ENCODE measurements at regions not wholly inside any gene's neighbourhood (a gene's known extent, or its start where the extent isn't known, plus 50 kb on each side); places are given as distances from the start of the nearest gene placed in this dataset.

DNA sequence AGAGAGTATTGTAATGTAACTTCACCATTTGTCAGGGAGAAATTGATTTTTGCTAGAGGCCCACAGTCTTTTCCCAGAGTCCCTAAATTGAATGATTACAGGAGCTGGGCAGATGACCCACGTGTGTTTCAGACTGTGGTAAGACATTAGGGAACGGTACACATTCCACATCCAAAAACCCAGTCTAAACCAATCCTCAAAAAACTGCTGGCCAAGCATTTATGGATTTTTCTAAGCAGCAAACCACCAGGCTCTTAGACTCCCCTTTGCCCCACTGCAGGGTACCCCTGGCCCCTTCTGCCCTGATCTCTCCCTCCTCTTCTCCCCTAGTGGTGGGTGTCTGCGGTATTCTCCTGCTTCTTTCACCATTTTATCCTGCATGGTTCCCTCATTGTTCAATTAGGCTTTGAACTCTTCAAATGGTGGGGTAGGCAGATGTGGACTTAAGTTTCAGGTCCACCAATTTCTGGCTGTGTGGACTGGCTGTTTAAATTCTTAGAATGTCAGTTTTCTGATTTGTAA lies 135.5 kb upstream of the SORCS3 start:
- CTCF ChIA-PET = no interaction called here
- no peaks in the 10 kb centered on the region for H3K36me3 Mint-ChIP-seq (ENCODE audit: low read depth)
- no peak overlapping the region for H3K4me3 Mint-ChIP-seq
- no peaks in the 10 kb centered on the region for H3K4me1 Mint-ChIP-seq
- DNase-seq = no peak
- POLR2A ChIA-PET = no interaction called here
- H3K9me3 Mint-ChIP-seq = no peaks in the 10 kb centered on the region
- H3K27ac Mint-ChIP-seq = no peak overlapping the region
- peaks cover 16% of the 10 kb centered on the region for H3K27me3 Mint-ChIP-seq

- no peak overlapping the region for H3K27ac Mint-ChIP-seq
- DNase-seq = no peak
- no peaks in the 10 kb centered on the region for H3K9me3 Mint-ChIP-seq
- no peak overlapping the region for H3K4me3 Mint-ChIP-seq
- H3K36me3 Mint-ChIP-seq (ENCODE audit: low read depth) = no peaks in the 10 kb centered on the region
- POLR2A ChIA-PET = no interaction called here
- CTCF ChIA-PET = no interaction called here
- peaks cover 11% of the 10 kb centered on the region for H3K27me3 Mint-ChIP-seq
- no peaks in the 10 kb centered on the region for H3K4me1 Mint-ChIP-seq
Observed at GRCh38 chr10:104509981-104510380, 131.1 kb upstream of the SORCS3 start.

- POLR2A ChIA-PET = no interaction called here
- no peak for DNase-seq
- H3K4me1 Mint-ChIP-seq = no peaks in the 10 kb centered on the region
- no peak overlapping the region for H3K27ac Mint-ChIP-seq
- no peaks in the 10 kb centered on the region for H3K9me3 Mint-ChIP-seq
- no peak overlapping the region for H3K4me3 Mint-ChIP-seq
- H3K36me3 Mint-ChIP-seq (ENCODE audit: low read depth) = no peaks in the 10 kb centered on the region
- H3K27me3 Mint-ChIP-seq = peaks cover 11% of the 10 kb centered on the region
- CTCF ChIA-PET = no interaction called here
Observed at GRCh38 chr10:104510644-104511043, 130.4 kb upstream of the SORCS3 start.

GRCh38 chr10:104512800-104513199 lies 128.3 kb upstream of the SORCS3 start:
- DNase-seq = no peak
- peaks cover 6% of the 10 kb centered on the region for H3K27me3 Mint-ChIP-seq
- H3K4me1 Mint-ChIP-seq = no peaks in the 10 kb centered on the region
- no peaks in the 10 kb centered on the region for H3K9me3 Mint-ChIP-seq
- H3K4me3 Mint-ChIP-seq = no peak overlapping the region
- CTCF ChIA-PET = no interaction called here
- POLR2A ChIA-PET = no interaction called here
- no peak overlapping the region for H3K27ac Mint-ChIP-seq
- no peaks in the 10 kb centered on the region for H3K36me3 Mint-ChIP-seq (ENCODE audit: low read depth)

DNA sequence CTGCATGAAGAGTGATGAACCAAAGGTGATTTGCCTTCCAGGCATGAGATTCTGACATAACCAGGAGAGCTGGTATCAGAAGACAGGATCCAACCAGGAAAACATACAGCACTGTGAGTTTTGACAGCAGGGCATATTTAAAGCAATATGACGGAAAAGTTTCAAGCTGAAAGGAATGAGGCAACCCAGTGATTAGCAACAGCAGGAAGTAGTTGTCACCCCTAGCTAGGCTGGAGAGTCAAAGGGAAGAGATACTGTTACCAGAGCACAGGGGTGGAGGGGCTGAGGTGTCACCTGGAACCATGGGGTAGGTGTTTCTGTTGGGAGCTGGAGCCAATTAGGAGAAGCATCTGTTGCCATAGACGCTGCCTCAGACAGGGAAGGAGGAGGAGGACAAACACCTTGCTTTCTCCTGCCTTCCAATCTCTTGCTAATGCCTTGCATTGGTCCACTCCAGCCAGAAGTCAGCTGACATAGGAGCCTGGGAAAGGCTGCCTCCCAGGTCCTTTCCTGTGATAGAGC lies 125.4 kb upstream of the SORCS3 start:
- ChIA-PET POLR2A (no interaction called here), CTCF (no interaction called here)
- H3K4me3 Mint-ChIP-seq = no peak overlapping the region
- no peak overlapping the region for H3K27ac Mint-ChIP-seq
- no peaks in the 10 kb centered on the region for H3K4me1 Mint-ChIP-seq
- H3K9me3 Mint-ChIP-seq = no peaks in the 10 kb centered on the region
- H3K27me3 Mint-ChIP-seq = peaks cover 5% of the 10 kb centered on the region
- no peak for DNase-seq
- no peaks in the 10 kb centered on the region for H3K36me3 Mint-ChIP-seq (ENCODE audit: low read depth)

GRCh38 chr10:104516986-104517385 lies 124.1 kb upstream of the SORCS3 start:
- H3K27ac Mint-ChIP-seq = no peak overlapping the region
- POLR2A ChIA-PET = no interaction called here
- CTCF ChIA-PET = no interaction called here

DNA sequence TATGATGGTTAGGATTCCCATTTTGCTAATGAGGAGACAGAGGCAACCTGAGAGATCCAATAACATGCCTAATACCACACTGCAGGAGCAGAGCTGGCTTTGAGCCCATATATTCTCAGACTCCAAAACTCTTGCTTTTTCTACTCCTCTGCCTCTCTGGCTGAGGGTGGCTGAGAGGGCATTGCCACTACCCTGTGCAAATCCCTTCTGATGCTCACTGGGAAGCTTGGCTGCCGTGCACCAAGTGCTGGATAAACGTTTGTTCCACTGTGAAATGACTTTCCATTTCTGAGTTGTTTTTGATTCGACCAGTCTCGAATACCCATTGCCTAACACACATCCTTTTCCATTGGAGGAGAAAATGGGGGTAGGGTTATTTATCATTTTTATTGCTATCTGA lies 123.1 kb upstream of the SORCS3 start:
- ChIA-PET POLR2A (no interaction called here), CTCF (no interaction called here)
- H3K9me3 Mint-ChIP-seq = no peaks in the 10 kb centered on the region
- H3K4me1 Mint-ChIP-seq = no peaks in the 10 kb centered on the region
- DNase-seq = no peak
- H3K36me3 Mint-ChIP-seq (ENCODE audit: low read depth) = no peaks in the 10 kb centered on the region
- H3K27me3 Mint-ChIP-seq = peaks cover 4% of the 10 kb centered on the region
- H3K27ac Mint-ChIP-seq = no peak overlapping the region
- H3K4me3 Mint-ChIP-seq = no peak overlapping the region

More at GRCh38 chr10:104516986-104517385, 124.1 kb upstream of the SORCS3 start:
- H3K36me3 Mint-ChIP-seq (ENCODE audit: low read depth) = no peaks in the 10 kb centered on the region
- H3K27me3 Mint-ChIP-seq = peaks cover 5% of the 10 kb centered on the region
- DNase-seq = no peak
- H3K9me3 Mint-ChIP-seq = no peaks in the 10 kb centered on the region
- H3K4me3 Mint-ChIP-seq = no peak overlapping the region
- H3K4me1 Mint-ChIP-seq = no peaks in the 10 kb centered on the region

GRCh38 chr10:104518891-104519290 lies 122.2 kb upstream of the SORCS3 start:
- ChIA-PET POLR2A (no interaction called here), CTCF (no interaction called here)
- Mint-ChIP-seq H3K36me3 (ENCODE audit: low read depth) (no peaks in the 10 kb centered on the region), H3K27me3 (no peaks in the 10 kb centered on the region), H3K4me3 (no peak overlapping the region), H3K4me1 (no peaks in the 10 kb centered on the region), H3K27ac (no peak overlapping the region), H3K9me3 (no peaks in the 10 kb centered on the region)
- DNase-seq = no peak

DNA sequence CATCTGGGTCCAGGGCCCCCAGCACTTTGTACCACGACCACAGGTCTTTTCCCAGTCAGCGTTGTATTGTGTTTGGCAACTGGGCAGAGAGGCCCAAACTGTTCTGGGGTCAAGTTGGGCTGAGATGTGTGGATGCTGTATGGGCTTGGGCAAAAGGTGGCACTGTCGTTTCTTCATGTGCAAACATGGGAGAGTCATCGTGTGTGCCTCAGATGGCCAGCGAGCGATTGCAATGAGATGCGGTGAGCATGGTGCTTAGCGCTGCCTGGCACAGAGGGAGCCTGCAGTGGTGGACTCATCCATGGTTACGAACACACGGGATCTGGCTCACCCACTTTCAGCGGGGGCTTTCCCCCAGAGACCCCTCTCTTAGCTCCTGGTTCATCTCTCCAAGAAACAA lies 120.4 kb upstream of the SORCS3 start:
- H3K9me3 Mint-ChIP-seq = no peaks in the 10 kb centered on the region

DNA sequence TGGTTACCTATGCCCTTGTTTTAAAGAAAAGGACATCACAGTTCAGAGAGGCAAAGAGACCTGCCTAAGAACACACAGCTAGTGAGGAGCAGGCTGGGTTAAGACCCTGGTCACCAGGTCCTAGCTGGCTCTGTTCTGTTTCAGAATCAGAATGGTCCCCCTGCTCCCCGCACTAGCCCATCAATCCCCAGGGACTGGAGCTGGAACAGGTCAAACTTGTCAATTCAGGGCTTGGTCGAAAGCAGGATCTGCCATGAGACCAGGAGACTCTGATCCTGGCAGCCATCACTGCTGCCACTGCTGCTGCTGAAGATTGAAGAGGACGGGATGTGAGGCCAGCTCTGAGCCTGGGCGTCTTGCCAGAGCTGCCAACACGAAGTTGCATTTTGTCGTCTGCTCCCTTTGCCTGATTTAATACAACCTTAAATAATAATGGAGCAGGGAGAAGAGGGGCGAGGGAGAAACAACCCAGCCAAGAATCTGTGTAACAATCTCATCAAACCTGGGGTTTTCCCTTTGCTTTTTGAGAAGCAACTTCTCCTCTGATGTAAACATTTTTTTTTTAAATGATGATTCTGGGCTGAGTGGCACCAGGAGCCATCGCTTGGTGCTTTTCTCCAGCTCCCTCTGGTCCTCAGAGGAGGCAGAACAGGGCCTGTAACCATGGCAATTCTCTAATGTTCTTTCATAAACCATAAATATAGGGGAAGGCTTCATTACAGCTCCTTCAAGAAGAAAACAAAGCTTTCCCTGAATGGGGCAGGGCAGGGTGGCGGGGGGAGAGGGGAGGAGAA lies 119.0 kb upstream of the SORCS3 start:
- ChIA-PET POLR2A (no interaction called here), CTCF (no interaction called here)
- no peak overlapping the region for H3K27ac Mint-ChIP-seq
- no peak overlapping the region for H3K4me3 Mint-ChIP-seq
- H3K9me3 Mint-ChIP-seq = no peaks in the 10 kb centered on the region
- H3K36me3 Mint-ChIP-seq (ENCODE audit: low read depth) = no peaks in the 10 kb centered on the region
- H3K27me3 Mint-ChIP-seq = no peaks in the 10 kb centered on the region
- no peak for DNase-seq
- H3K4me1 Mint-ChIP-seq = no peaks in the 10 kb centered on the region

More for the DNA sequence above, 120.4 kb upstream of the SORCS3 start:
- DNase-seq = no peak
- H3K4me1 Mint-ChIP-seq = no peaks in the 10 kb centered on the region
- POLR2A ChIA-PET = no interaction called here
- H3K27ac Mint-ChIP-seq = no peak overlapping the region
- CTCF ChIA-PET = no interaction called here
- H3K36me3 Mint-ChIP-seq (ENCODE audit: low read depth) = no peaks in the 10 kb centered on the region
- no peak overlapping the region for H3K4me3 Mint-ChIP-seq
- H3K27me3 Mint-ChIP-seq = no peaks in the 10 kb centered on the region

- Mint-ChIP-seq H3K4me1 (no peaks in the 10 kb centered on the region), H3K9me3 (no peaks in the 10 kb centered on the region), H3K27me3 (no peaks in the 10 kb centered on the region), H3K4me3 (no peak overlapping the region), H3K27ac (no peak overlapping the region), H3K36me3 (ENCODE audit: low read depth) (no peaks in the 10 kb centered on the region)
- CTCF ChIA-PET = no interaction called here
- POLR2A ChIA-PET = no interaction called here
- DNase-seq = no peak
Observed at GRCh38 chr10:104526188-104526587, 114.9 kb upstream of the SORCS3 start.

GRCh38 chr10:104527013-104527412 lies 114.1 kb upstream of the SORCS3 start:
- Mint-ChIP-seq H3K9me3 (no peaks in the 10 kb centered on the region), H3K27me3 (no peaks in the 10 kb centered on the region), H3K4me1 (no peaks in the 10 kb centered on the region), H3K27ac (no peak overlapping the region), H3K36me3 (ENCODE audit: low read depth) (no peaks in the 10 kb centered on the region), H3K4me3 (no peak overlapping the region)
- ChIA-PET POLR2A (no interaction called here), CTCF (no interaction called here)
- no peak for DNase-seq

- Mint-ChIP-seq H3K4me3 (no peak overlapping the region), H3K36me3 (ENCODE audit: low read depth) (no peaks in the 10 kb centered on the region), H3K27me3 (peaks cover 3% of the 10 kb centered on the region), H3K27ac (no peak overlapping the region), H3K9me3 (no peaks in the 10 kb centered on the region), H3K4me1 (no peaks in the 10 kb centered on the region)
- ChIA-PET CTCF (no interaction called here), POLR2A (no interaction called here)
- DNase-seq = no peak
Observed at GRCh38 chr10:104540181-104540580, 100.9 kb upstream of the SORCS3 start.

GRCh38 chr10:104541820-104542219 lies 99.3 kb upstream of the SORCS3 start:
- Mint-ChIP-seq H3K4me1 (no peaks in the 10 kb centered on the region), H3K9me3 (no peaks in the 10 kb centered on the region), H3K27ac (no peak overlapping the region), H3K27me3 (peaks cover 3% of the 10 kb centered on the region), H3K4me3 (no peak overlapping the region), H3K36me3 (ENCODE audit: low read depth) (no peaks in the 10 kb centered on the region)
- ChIA-PET CTCF (no interaction called here), POLR2A (no interaction called here)
- DNase-seq = no peak
